ENCODE measurements at regions not wholly inside any gene's neighbourhood (a gene's known extent, or its start where the extent isn't known, plus 50 kb on each side); places are given as distances from the start of the nearest gene placed in this dataset.

GRCh38 chr1:50278961-50279360 is 144.3 kb downstream of the DMRTA2 start:
- TF ChIP-seq CTCF (optimal IDR thresholded peaks at IDR 0.05 in 1 of 3, IDR thresholded peaks at IDR 0.05 in 1 of 3, conservative IDR thresholded peaks at IDR 0.05 in 1 of 3; ENCODE audit: extremely low read depth in 1 of 3, insufficient read depth in 2 of 3, low read length in 3 of 3) (no peak), EZH2 (IDR thresholded peaks at IDR 0.05; ENCODE audit: low read length) (no peak)

All from keratinocyte (primary cell).